Heart left ventricle (tissue), 16 donors: ENCODE measurements at regions not wholly inside any gene's neighbourhood (a gene's known extent, or its start where the extent isn't known, plus 50 kb on each side); places are given as distances from the start of the nearest gene placed in this dataset.

Source experiments
- ATAC-seq, 4 donors: fragments of 200-7000 bp; cut with Tn5 transposase; one replicate each; pipeline ENCODE4 v1.9.1; 2020 to 2022; ENCODE audit warnings: moderate library complexity in 4 of 4, mild to moderate bottlenecking in 3 of 4, moderate number of reproducible peaks in 1 of 4
- DNase-seq, 5 donors: peaks; one replicate each; pipeline ENCODE4 v3.0.0-alpha.2; 2020
- H3K27ac ChIP-seq, 12 donors: fragments of 200-600 bp; sonication (generic) in 4 of 12; one replicate each; pipeline versions ENCODE4 v1.5.0 to v1.8.0; 2016 to 2022; ENCODE audit warnings: mild to moderate bottlenecking in 2 of 12
- H3K27me3 ChIP-seq, 9 donors: fragments of 200-600 bp; sonication (generic) in 2 of 9; one replicate each; pipeline versions ENCODE4 v1.5.1 to v1.8.0; 2016 to 2022; ENCODE audit warnings: mild to moderate bottlenecking in 3 of 9
- H3K36me3 ChIP-seq, 9 donors: fragments of 200-600 bp; sonication (generic) in 2 of 9; one replicate each; pipeline versions ENCODE4 v1.5.0 to v1.8.0; 2018 to 2022; ENCODE audit warnings: mild to moderate bottlenecking in 2 of 9
- H3K4me1 ChIP-seq, 12 donors: fragments of 200-600 bp; sonication (generic) in 4 of 12; one replicate each; pipeline versions ENCODE4 v1.5.0 to v1.8.0; 2016 to 2022; ENCODE audit warnings: mild to moderate bottlenecking in 3 of 12
- H3K4me3 ChIP-seq, 12 donors: fragments of 200-600 bp; sonication (generic) in 4 of 12; one replicate each; pipeline versions ENCODE4 v1.5.0 to v1.8.0; 2017 to 2022; ENCODE audit warnings: mild to moderate bottlenecking in 9 of 12, moderate library complexity in 4 of 12
- H3K9me3 ChIP-seq, 12 donors: fragments of 200-600 bp; sonication (generic) in 4 of 12; one replicate each; pipeline versions ENCODE4 v1.5.0 to v1.8.0; 2016 to 2022; ENCODE audit warnings: mild to moderate bottlenecking in 1 of 12
- POLR2A ChIP-seq, 2 donors: fragments of 450-650 bp; IDR thresholded peaks; one replicate each; pipeline ENCODE4 v1.6.1; 2017; ENCODE audit warnings: antibody characterized with exemption in 2 of 2, mild to moderate bottlenecking in 2 of 2, moderate library complexity in 2 of 2
- WGBS, 4 donors: extraction: QIAGEN DNeasy Blood & Tissue Kit in 2 of 4; methylation state at CpG; one replicate each; pipeline versions ENCODE4 v1.1.5 to v1.1.7; 2013 to 2018; 5-methylcytosine and 5-hydroxymethylcytosine counted together
- intact Hi-C, 10 donors: fragments of 100-400 bp; cut with DNase I; formaldehyde crosslinking; loops; one replicate each; pipeline versions ENCODE4 v1.11.1 to v1.14.2; 2022
- TF ChIP-seq, protein P1 (sequence below), 12 donors: fragments of 200-600 bp; sonication (generic) in 4 of 12; IDR thresholded peaks; one replicate each; pipeline versions ENCODE4 v1.5.0 to v1.8.0; 2018 to 2022; ENCODE audit warnings: antibody characterized with exemption in 12 of 12, mild to moderate bottlenecking in 5 of 12
- donor health status: ischemic (EF 13 %, LVEDD 7.1; RV severe dilation, severe dysfunction).
- donor health status: healthy with polysubstance abuse.
- donor health status: DM: no; HTN: yes; CAD: no.
- donor health status: DM: no; HTN: no; CAD: no.
- donor health status: ischemic (EF 25% LVEDD 6.9; RV normal size, moderate dysfunction).
- donor health status: ischemic (EF 25% LVEDD 5.7; RV mildly dilated, moderate dysfunction).
- donor health status: healthy.
- donor health status: DM: yes; HTN: yes; CAD: no.
- donor health status: ischemic (EF 35%, LVEDD 5.7; RV mildly dilated, moderate dysfunction).
- donor health status: nonischemic (EF 11% LVEDD 7.7; RV severe dilation, severe dysfunction).
- donor health status: DM: yes; HTN: yes; CAD: no.
- donor health status: PGD.
- donor health status: ischemic (EF 29% LVEDD 5.4; RV normal size, mild dysfunction).
- donor health status: nonischemic (EF 23%, LVEDD 6.1; RV moderate dilation, normal function).

DNA sequence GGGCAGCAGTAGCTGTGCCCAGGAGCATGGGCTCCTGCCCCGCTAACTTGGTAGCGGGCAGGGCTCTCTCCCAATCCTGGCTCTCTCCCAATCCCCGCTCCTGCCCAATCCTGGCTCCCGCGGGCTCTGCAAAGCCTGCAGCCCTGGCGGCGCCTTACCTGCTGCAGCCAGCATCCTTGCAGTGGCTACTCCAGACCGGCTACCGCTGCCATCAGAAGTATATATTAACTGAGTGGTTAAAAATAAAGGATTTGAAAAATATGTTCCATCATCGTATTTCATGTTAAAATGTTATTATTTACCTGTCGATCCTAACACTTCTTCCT is 698.2 kb downstream of the SLITRK1 start:
- no peaks in the 10 kb centered on the region for H3K36me3 ChIP-seq
- H3K4me3 ChIP-seq, result no peak overlapping the region
- no peaks in the 10 kb centered on the region for H3K4me1 ChIP-seq
- whole genome bisulfite sequencing, 4 donors, result 94 to 96% (median 96%) methylated on average over 9 to 11 of the region's 11 CpGs
- TF ChIP-seq, protein P1, sequence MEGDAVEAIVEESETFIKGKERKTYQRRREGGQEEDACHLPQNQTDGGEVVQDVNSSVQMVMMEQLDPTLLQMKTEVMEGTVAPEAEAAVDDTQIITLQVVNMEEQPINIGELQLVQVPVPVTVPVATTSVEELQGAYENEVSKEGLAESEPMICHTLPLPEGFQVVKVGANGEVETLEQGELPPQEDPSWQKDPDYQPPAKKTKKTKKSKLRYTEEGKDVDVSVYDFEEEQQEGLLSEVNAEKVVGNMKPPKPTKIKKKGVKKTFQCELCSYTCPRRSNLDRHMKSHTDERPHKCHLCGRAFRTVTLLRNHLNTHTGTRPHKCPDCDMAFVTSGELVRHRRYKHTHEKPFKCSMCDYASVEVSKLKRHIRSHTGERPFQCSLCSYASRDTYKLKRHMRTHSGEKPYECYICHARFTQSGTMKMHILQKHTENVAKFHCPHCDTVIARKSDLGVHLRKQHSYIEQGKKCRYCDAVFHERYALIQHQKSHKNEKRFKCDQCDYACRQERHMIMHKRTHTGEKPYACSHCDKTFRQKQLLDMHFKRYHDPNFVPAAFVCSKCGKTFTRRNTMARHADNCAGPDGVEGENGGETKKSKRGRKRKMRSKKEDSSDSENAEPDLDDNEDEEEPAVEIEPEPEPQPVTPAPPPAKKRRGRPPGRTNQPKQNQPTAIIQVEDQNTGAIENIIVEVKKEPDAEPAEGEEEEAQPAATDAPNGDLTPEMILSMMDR (IDR thresholded peaks at IDR 0.05), result no peak
- no peak for TF ChIP-seq POLR2A (IDR thresholded peaks at IDR 0.05)
- DNase-seq, result peak in 1 of 5 donors; percentile 28
- intact Hi-C loops, result no loop called here
- no peak overlapping the region for H3K27ac ChIP-seq
- ATAC-seq, result no peak
- no peaks in the 10 kb centered on the region for H3K27me3 ChIP-seq
- H3K9me3 ChIP-seq, result peaks cover 0 to 26% (median 3%) of the 10 kb centered on the region in 12 donors

DNA sequence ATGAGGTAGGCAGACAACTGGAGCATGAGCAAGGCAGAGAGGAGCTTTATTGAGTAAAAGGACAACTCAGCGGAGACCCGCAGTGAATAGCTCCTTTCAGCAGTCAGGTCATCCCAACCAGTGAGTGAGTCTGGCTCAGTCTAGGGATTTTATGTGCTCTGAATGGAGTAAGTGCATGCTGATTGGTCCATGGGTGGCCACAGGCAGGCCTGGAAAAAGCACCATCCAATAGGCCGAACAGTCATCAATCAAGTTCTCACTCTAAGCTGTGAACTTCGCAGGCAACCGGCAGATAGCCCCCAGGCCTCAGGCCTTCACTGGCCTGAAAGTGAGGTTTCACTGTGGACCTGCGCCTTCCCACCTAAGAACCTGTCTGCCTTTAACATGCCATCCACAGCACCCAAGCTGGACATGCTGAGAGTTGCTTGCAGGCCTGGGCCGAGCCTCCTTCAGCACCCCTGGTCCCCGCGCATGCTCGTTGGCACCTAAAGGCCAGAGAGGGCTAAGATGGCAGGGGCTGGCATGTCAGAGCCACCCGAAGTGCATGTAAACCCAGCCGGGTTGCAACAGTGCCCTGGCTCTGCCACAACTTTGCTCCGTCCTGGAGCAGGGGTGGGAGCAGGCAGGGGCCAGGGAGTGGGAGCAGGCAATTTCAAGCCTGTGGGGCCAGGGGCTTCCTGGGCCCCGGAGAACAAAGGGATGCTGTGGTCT is 698.7 kb downstream of the SLITRK1 start:
- Histone ChIP-seq H3K9me3 (peaks cover 0 to 26% (median 3%) of the 10 kb centered on the region in 12 donors), H3K4me3 (no peak overlapping the region), H3K27ac (no peak overlapping the region), H3K36me3 (no peaks in the 10 kb centered on the region), H3K27me3 (no peaks in the 10 kb centered on the region), H3K4me1 (no peaks in the 10 kb centered on the region)
- DNase-seq, result peak in 2 of 5 donors; percentile 14 to 29
- 88 to 91% (median 90%) methylated on average over 11 to 14 of the region's 14 CpGs for WGBS, 4 donors
- ATAC-seq, result no peak
- intact Hi-C loops, result no loop called here
- TF ChIP-seq POLR2A (IDR thresholded peaks at IDR 0.05), result no peak
- TF ChIP-seq, protein P1 (IDR thresholded peaks at IDR 0.05), result no peak

DNA sequence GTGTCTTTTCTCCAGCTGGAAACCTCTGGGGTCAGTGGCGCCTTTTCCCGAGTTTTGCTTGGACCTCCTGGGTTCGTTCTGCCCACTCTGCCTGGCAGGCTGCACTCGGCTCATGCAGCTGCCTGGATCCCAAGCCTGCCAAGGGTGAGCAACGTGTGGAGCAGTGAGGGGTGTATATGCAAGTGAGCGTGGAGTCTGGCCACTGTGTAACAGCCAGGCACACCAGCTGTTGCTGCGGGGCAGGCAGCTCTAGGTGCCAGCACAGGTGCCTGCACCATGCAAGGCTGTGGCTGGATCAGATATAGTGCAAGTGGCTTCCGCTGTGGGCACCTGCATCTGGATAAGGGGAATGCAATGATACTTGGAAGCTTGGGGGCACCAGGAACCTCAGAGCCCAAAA is 699.4 kb downstream of the SLITRK1 start:
- H3K4me1 ChIP-seq, result no peaks in the 10 kb centered on the region
- no peak overlapping the region for H3K4me3 ChIP-seq
- no peak for TF ChIP-seq POLR2A (IDR thresholded peaks at IDR 0.05)
- no peaks in the 10 kb centered on the region for H3K27me3 ChIP-seq
- H3K27ac ChIP-seq, result no peak overlapping the region
- ATAC-seq, result peak in 1 of 4 donors; percentile 20
- intact Hi-C loops, result no loop called here
- no peaks in the 10 kb centered on the region for H3K36me3 ChIP-seq
- H3K9me3 ChIP-seq, result peaks cover 0 to 24% (median 3%) of the 10 kb centered on the region in 12 donors
- WGBS, 4 donors, result 80 to 87% (median 82%) methylated on average over 8 of the region's 8 CpGs
- peak in 1 of 5 donors; percentile 28 for DNase-seq

DNA sequence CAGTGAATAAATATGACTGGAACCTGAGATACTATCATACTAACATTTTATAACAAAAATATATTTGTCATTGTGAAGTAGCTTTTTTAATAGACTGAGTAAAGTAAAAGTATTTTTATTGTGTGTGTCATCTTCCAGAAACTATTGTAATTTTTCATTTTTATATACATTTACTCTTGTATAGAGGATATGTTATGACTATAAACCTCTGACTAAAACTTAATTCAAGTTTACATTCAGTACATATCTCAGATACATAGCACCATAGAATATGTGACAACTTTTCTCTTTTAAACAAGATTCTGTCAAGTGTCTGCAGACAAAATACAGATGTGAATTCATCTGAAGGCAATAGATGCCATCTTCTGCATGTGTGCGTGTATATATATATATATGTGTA is 704.3 kb downstream of the SLITRK1 start:
- DNase-seq, result no peak
- Histone ChIP-seq H3K27ac (no peak overlapping the region), H3K4me1 (no peaks in the 10 kb centered on the region), H3K27me3 (no peaks in the 10 kb centered on the region), H3K36me3 (no peaks in the 10 kb centered on the region), H3K9me3 (peaks cover 0 to 10% (median 0%) of the 10 kb centered on the region in 12 donors), H3K4me3 (no peak overlapping the region)
- WGBS, 4 donors, result 0 to 81% (median 2%) methylated on average over 1 of the region's 1 CpG
- no peak for TF ChIP-seq POLR2A (IDR thresholded peaks at IDR 0.05)
- TF ChIP-seq, protein P1 (IDR thresholded peaks at IDR 0.05), result no peak
- intact Hi-C loops, result no loop called here
- ATAC-seq, result no peak

DNA sequence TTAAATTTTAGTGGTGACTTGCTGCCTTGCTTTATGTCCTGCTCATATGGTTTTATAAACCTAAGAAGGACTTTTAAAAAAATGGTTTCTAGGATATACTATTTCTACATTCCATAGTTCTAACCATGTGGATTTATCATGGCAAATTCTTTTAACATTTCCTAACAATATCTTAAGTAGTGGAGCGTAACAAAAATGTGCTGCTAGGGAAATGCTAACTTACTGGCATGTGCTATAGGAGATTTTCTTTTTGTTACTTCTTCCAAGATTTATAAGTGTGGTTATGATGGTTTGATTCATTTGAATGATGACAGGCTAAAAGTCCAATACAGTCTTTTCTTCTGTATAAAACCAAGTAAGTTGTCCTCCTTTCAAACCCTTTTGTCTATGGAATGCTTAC is 713.7 kb downstream of the SLITRK1 start:
- ATAC-seq, result no peak
- intact Hi-C loops, result no loop called here
- TF ChIP-seq POLR2A (IDR thresholded peaks at IDR 0.05), result no peak
- TF ChIP-seq, protein P1 (IDR thresholded peaks at IDR 0.05), result no peak
- H3K4me3 ChIP-seq, result no peak overlapping the region
- peaks cover 0 to 8% (median 0%) of the 10 kb centered on the region in 12 donors for H3K9me3 ChIP-seq
- 72 to 76% (median 74%) methylated on average over 1 of the region's 1 CpG for whole genome bisulfite sequencing, 4 donors
- H3K4me1 ChIP-seq, result no peaks in the 10 kb centered on the region
- no peak for DNase-seq
- H3K27ac ChIP-seq, result no peak overlapping the region
- no peaks in the 10 kb centered on the region for H3K36me3 ChIP-seq
- H3K27me3 ChIP-seq, result no peaks in the 10 kb centered on the region
